ENCODE measurements at regions not wholly inside any gene's neighbourhood (a gene's known extent, or its start where the extent isn't known, plus 50 kb on each side); places are given as distances from the start of the nearest gene placed in this dataset.
A peak's percentile ranks its signal among the peaks of the same experiment; 100 is the strongest.

GRCh38 chr10:42475168-42476098 lies 162.9 kb downstream of the ZNF33B start:
- no peaks in the 10 kb centered on the region for H3K9me3 ChIP-seq
- 21 to 29% methylated on average over 28 to 48 of the region's 52 CpGs for WGBS, 2 donors
- H3K36me3 ChIP-seq (ENCODE audit: low read depth, missing control alignments) = no peaks in the 10 kb centered on the region
- H3K27me3 ChIP-seq = no peaks in the 10 kb centered on the region
- TF ChIP-seq POLR2A (IDR thresholded peaks at IDR 0.05) = no peak
- no peak for TF ChIP-seq CTCF (IDR thresholded peaks at IDR 0.05)
- no peak overlapping the region for H3K27ac ChIP-seq
- intact Hi-C loops (cut with DNase I; ENCODE audit: low total_unique reads) = no loop called here
- DNase-seq = peak; percentile 40
- peak overlapping the region; percentile 53 to 56 for H3K4me3 ChIP-seq
- no peaks in the 10 kb centered on the region for H3K4me1 ChIP-seq

- WGBS, 2 donors = 68 to 79% methylated on average over 3 to 6 of the region's 6 CpGs
- Histone ChIP-seq H3K27me3 (no peaks in the 10 kb centered on the region), H3K27ac (no peak overlapping the region), H3K4me1 (no peaks in the 10 kb centered on the region), H3K4me3 (no peak overlapping the region), H3K36me3 (ENCODE audit: low read depth, missing control alignments) (no peaks in the 10 kb centered on the region), H3K9me3 (no peaks in the 10 kb centered on the region)
- TF ChIP-seq CTCF (IDR thresholded peaks at IDR 0.05) = no peak
- TF ChIP-seq POLR2A (IDR thresholded peaks at IDR 0.05) = no peak
- no peak for DNase-seq
- intact Hi-C loops (cut with DNase I; ENCODE audit: low total_unique reads) = no loop called here
Measured at GRCh38 chr10:42454313-42454712, 184.1 kb downstream of the ZNF33B start.

GRCh38 chr10:42431095-42431494 lies 207.3 kb downstream of the ZNF33B start:
- no peak for DNase-seq
- no peaks in the 10 kb centered on the region for H3K4me1 ChIP-seq
- H3K9me3 ChIP-seq = no peaks in the 10 kb centered on the region
- no peak overlapping the region for H3K4me3 ChIP-seq
- TF ChIP-seq POLR2A (IDR thresholded peaks at IDR 0.05) = no peak
- 80 to 81% methylated on average over 5 of the region's 5 CpGs for WGBS, 2 donors
- H3K36me3 ChIP-seq (ENCODE audit: low read depth, missing control alignments) = no peaks in the 10 kb centered on the region
- intact Hi-C loops (cut with DNase I; ENCODE audit: low total_unique reads) = no loop called here
- no peaks in the 10 kb centered on the region for H3K27me3 ChIP-seq
- H3K27ac ChIP-seq = no peak overlapping the region

DNA sequence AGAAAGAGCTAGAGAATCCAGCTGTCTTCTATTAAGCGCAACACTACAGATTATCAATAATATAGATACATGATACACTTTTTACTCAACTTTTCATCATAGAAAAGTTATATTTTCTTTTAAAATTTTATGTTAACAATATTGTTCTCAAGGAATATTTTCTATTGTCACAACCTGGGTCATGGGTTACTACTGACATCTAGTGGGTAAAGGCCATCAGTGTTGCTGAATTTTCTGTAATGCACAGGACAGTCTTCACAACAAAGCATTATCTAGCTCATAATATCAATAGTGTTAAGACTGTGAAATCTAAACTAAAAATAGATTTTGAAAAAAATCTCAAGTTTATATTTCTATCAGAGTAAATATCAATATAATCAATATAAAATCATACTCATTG lies 209.8 kb downstream of the ZNF33B start:
- H3K4me1 ChIP-seq = no peaks in the 10 kb centered on the region
- intact Hi-C loops (cut with DNase I; ENCODE audit: low total_unique reads) = no loop called here
- no peaks in the 10 kb centered on the region for H3K9me3 ChIP-seq
- H3K4me3 ChIP-seq = no peak overlapping the region
- H3K27me3 ChIP-seq = no peaks in the 10 kb centered on the region
- peak in 1 of 3 experiments; percentile 29 for TF ChIP-seq CTCF (IDR thresholded peaks at IDR 0.05)
- TF ChIP-seq POLR2A (IDR thresholded peaks at IDR 0.05) = no peak
- 89 to 90% methylated on average over 1 of the region's 1 CpG for WGBS, 2 donors
- H3K36me3 ChIP-seq (ENCODE audit: low read depth, missing control alignments) = no peaks in the 10 kb centered on the region
- H3K27ac ChIP-seq = no peak overlapping the region
- DNase-seq = no peak

- Histone ChIP-seq H3K4me3 (no peak overlapping the region), H3K27ac (no peak overlapping the region), H3K4me1 (no peaks in the 10 kb centered on the region), H3K36me3 (ENCODE audit: low read depth, missing control alignments) (no peaks in the 10 kb centered on the region), H3K27me3 (no peaks in the 10 kb centered on the region), H3K9me3 (no peaks in the 10 kb centered on the region)
- intact Hi-C loops (cut with DNase I; ENCODE audit: low total_unique reads) = no loop called here
- no peak for TF ChIP-seq CTCF (IDR thresholded peaks at IDR 0.05)
- TF ChIP-seq POLR2A (IDR thresholded peaks at IDR 0.05) = no peak
- DNase-seq = no peak
- WGBS, 2 donors = 94 to 96% methylated on average over 2 to 5 of the region's 5 CpGs
Measured at GRCh38 chr10:42422911-42423310, 215.5 kb downstream of the ZNF33B start.
